PC-9 (cell line): ENCODE measurements at regions not wholly inside any gene's neighbourhood (a gene's known extent, or its start where the extent isn't known, plus 50 kb on each side); places are given as distances from the start of the nearest gene placed in this dataset.

Source experiments
- BruUV-seq: library from RNA; stranded (reverse); fragments of 400-500 nt; replicated peaks from 2 replicates; lab custom pipeline; 2021; lab: Mats Ljungman, UMichigan
- CTCF ChIA-PET: fragments of 300-600 bp; sonication (Branson Sonifier 250); formaldehyde crosslinking; loops from one replicate; lab custom pipeline; 2022; ENCODE audit warnings: antibody characterized with exemption; lab: Charles Lee
- POLR2A ChIA-PET: fragments of 300-600 bp; sonication (Branson Sonifier 250); formaldehyde crosslinking; loops from one replicate; lab custom pipeline; 2022; ENCODE audit warnings: antibody characterized with exemption; ENCODE audit not compliant: unreplicated experiment; lab: Charles Lee
- DNase-seq, 2 experiments: peaks; one replicate each; pipeline versions ENCODE4 v3.0.0 to v3.0.0-alpha.2; 2015 to 2022; ENCODE audit warnings: mixed read lengths in 1 of 2
- H2AFZ ChIP-seq: fragments of 200-600 bp; sonication (generic); 2 replicates; pipeline ENCODE4 v1.8.1; 2017; ENCODE audit warnings: antibody characterized with exemption
- H3F3A ChIP-seq: fragments of 200-600 bp; sonication (generic); 2 replicates; pipeline ENCODE4 v1.8.1; 2017; ENCODE audit warnings: antibody characterized with exemption, mild to moderate bottlenecking, low read depth; ENCODE audit not compliant: insufficient read depth
- H3K27ac ChIP-seq: fragments of 200-600 bp; sonication (generic); 2 replicates; pipeline ENCODE4 v1.6.1; 2016; ENCODE audit warnings: mixed run types
- H3K27me3 ChIP-seq: fragments of 200-600 bp; sonication (generic); 2 replicates; pipeline ENCODE4 v1.6.1; 2016; ENCODE audit warnings: low read depth, mixed run types; ENCODE audit not compliant: insufficient read depth
- H3K36me3 ChIP-seq: fragments of 200-600 bp; sonication (generic); 2 replicates; pipeline ENCODE4 v1.6.1; 2016; ENCODE audit warnings: low read depth, mixed run types
- H3K4me1 ChIP-seq: fragments of 200-600 bp; sonication (generic); replicated peaks from 2 replicates; pipeline ENCODE4 v1.6.1; 2016; ENCODE audit warnings: mixed run types; ENCODE audit not compliant: insufficient read depth
- H3K4me2 ChIP-seq: fragments of 200-600 bp; sonication (generic); 2 replicates; pipeline ENCODE4 v1.6.1; 2017; ENCODE audit warnings: mixed run types
- H3K4me3 ChIP-seq: fragments of 200-600 bp; sonication (generic); 2 replicates; pipeline ENCODE4 v1.6.1; 2016; ENCODE audit warnings: mixed run types
- H3K79me2 ChIP-seq: fragments of 200-600 bp; sonication (generic); 2 replicates; pipeline ENCODE4 v1.6.1; 2017; ENCODE audit warnings: low read depth, mixed run types
- H3K9me2 ChIP-seq: fragments of 200-600 bp; sonication (generic); 2 replicates; pipeline ENCODE4 v1.8.1; 2017; ENCODE audit warnings: mild to moderate bottlenecking; ENCODE audit not compliant: insufficient read depth
- H3K9me3 ChIP-seq: fragments of 200-600 bp; sonication (generic); 2 replicates; pipeline ENCODE4 v1.8.1; 2016; ENCODE audit warnings: low read depth; ENCODE audit not compliant: insufficient read depth
- H4K20me1 ChIP-seq: fragments of 200-600 bp; sonication (generic); 2 replicates; pipeline ENCODE4 v1.8.1; 2017; ENCODE audit not compliant: insufficient read depth
- EZH2 ChIP-seq: fragments of 200-600 bp; sonication (generic); IDR thresholded peaks from 2 replicates; pipeline ENCODE4 v1.8.0; 2017; ENCODE audit warnings: antibody characterized with exemption, low read depth
- intact Hi-C: fragments of 100-400 bp; cut with micrococcal nuclease; formaldehyde crosslinking; loops from one replicate; pipeline ENCODE4 v1.10.0; 2022; ENCODE audit not compliant: unreplicated experiment
- TF ChIP-seq, protein P1 (sequence below): fragments of 200-600 bp; sonication (generic); conservative IDR thresholded peaks from 2 replicates; pipeline ENCODE4 v1.6.1; 2017; ENCODE audit warnings: mixed run types, antibody characterized with exemption, mild to moderate bottlenecking, moderate library complexity

DNA sequence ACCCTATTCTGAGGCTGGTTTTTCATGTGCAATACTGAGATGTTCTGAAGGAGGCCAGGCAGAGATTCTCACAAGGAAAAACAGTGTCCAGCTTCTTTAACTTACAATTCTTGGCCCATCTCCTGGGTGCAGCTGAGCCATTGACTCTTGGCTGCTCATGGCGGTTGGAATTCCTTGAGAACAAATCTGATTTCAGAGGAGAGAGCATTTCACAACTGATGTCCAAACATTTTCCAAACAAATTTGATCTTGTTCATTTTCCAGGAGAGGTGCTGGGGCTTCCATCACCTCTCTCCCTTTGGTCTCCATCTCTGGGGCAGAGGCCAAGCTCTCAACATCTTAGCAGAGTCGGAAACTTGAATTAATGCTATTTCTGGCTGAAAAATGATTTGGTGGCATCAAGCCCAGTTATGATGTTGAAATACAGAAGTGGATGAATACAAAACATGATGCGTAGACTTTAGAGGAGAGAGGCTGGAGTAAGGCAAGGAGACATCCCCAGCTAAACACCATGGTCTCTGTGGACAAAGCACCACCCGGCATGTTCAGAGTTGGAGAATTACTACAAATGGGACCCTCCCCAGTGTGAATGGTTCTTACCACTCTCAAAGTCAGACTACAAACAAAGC, 593.0 kb downstream of the VRK1 start:
- TF ChIP-seq, protein P1, sequence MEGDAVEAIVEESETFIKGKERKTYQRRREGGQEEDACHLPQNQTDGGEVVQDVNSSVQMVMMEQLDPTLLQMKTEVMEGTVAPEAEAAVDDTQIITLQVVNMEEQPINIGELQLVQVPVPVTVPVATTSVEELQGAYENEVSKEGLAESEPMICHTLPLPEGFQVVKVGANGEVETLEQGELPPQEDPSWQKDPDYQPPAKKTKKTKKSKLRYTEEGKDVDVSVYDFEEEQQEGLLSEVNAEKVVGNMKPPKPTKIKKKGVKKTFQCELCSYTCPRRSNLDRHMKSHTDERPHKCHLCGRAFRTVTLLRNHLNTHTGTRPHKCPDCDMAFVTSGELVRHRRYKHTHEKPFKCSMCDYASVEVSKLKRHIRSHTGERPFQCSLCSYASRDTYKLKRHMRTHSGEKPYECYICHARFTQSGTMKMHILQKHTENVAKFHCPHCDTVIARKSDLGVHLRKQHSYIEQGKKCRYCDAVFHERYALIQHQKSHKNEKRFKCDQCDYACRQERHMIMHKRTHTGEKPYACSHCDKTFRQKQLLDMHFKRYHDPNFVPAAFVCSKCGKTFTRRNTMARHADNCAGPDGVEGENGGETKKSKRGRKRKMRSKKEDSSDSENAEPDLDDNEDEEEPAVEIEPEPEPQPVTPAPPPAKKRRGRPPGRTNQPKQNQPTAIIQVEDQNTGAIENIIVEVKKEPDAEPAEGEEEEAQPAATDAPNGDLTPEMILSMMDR: no peak
- TF ChIP-seq EZH2: no peak
- DNase-seq: no peak
- no TSS peak for BruUV-seq
- CTCF ChIA-PET: no interaction called here
- Histone ChIP-seq H3K4me2 (no peak overlapping the region), H3K27ac (no peak overlapping the region), H3K4me3 (no peak overlapping the region), H3K9me2 (no peaks in the 10 kb centered on the region), H3K79me2 (no peaks in the 10 kb centered on the region), H2AFZ (no peak overlapping the region), H3K4me1 (no peaks in the 10 kb centered on the region), H3K36me3 (no peaks in the 10 kb centered on the region), H3K9me3 (no peaks in the 10 kb centered on the region), H4K20me1 (no peaks in the 10 kb centered on the region), H3K27me3 (peaks cover 11% of the 10 kb centered on the region; the same call in 1 of the 2 replicates), H3F3A (no peaks in the 10 kb centered on the region)
- intact Hi-C loops: no loop called here
- POLR2A ChIA-PET: no interaction called here

DNA sequence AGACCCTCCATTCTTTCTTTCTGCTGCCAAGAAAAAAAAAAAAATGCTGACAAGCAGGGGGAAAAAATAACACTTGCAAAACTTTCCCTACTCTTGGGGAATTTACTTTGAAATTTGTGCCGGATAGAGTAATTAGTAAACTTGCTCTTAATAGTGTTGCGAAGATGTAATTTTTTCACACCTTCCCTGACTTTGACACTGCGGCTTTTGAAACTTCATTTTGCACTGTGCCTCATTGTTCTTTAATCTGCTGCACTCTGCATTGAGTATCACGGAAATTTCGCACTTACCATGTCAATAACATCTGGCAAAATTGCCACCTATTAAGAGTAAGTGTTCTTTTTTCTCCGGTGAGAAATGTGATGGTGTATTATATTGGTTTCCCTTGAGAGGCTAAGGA, 596.1 kb downstream of the VRK1 start:
- ChIA-PET POLR2A (no interaction called here), CTCF (no interaction called here)
- intact Hi-C loops: no loop called here
- H4K20me1 ChIP-seq: no peaks in the 10 kb centered on the region
- H3K9me2 ChIP-seq: no peaks in the 10 kb centered on the region
- no peaks in the 10 kb centered on the region for H3K79me2 ChIP-seq
- 0 out of 2 replicates have a peak, but pooled peaks cover 6% of the 10 kb centered on the region for H3K27me3 ChIP-seq
- H3K4me1 ChIP-seq: no peaks in the 10 kb centered on the region
- H2AFZ ChIP-seq: no peak overlapping the region
- H3K27ac ChIP-seq: no peak overlapping the region
- TF ChIP-seq, protein P1: no peak
- no peak for TF ChIP-seq EZH2
- no peak overlapping the region for H3K4me2 ChIP-seq
- no peaks in the 10 kb centered on the region for H3F3A ChIP-seq
- no peaks in the 10 kb centered on the region for H3K9me3 ChIP-seq
- H3K36me3 ChIP-seq: no peaks in the 10 kb centered on the region
- DNase-seq: no peak
- BruUV-seq: no TSS peak
- H3K4me3 ChIP-seq: no peak overlapping the region

- H4K20me1 ChIP-seq: no peaks in the 10 kb centered on the region
Measured at GRCh38 chr14:97395068-97395467, 597.9 kb downstream of the VRK1 start.

More at GRCh38 chr14:97395068-97395467, 597.9 kb downstream of the VRK1 start:
- TF ChIP-seq EZH2: no peak
- TF ChIP-seq, protein P1: no peak
- H3K27me3 ChIP-seq: 0 out of 2 replicates have a peak, but pooled peaks cover 6% of the 10 kb centered on the region
- H3K36me3 ChIP-seq: no peaks in the 10 kb centered on the region
- CTCF ChIA-PET: no interaction called here
- H3K4me3 ChIP-seq: no peak overlapping the region
- H3K9me2 ChIP-seq: no peaks in the 10 kb centered on the region
- intact Hi-C loops: no loop called here
- DNase-seq: no peak
- no peaks in the 10 kb centered on the region for H3K4me1 ChIP-seq
- no peaks in the 10 kb centered on the region for H3F3A ChIP-seq
- no peak overlapping the region for H2AFZ ChIP-seq
- BruUV-seq: no TSS peak
- H3K27ac ChIP-seq: no peak overlapping the region
- H3K4me2 ChIP-seq: no peak overlapping the region
- POLR2A ChIA-PET: no interaction called here
- H3K79me2 ChIP-seq: no peaks in the 10 kb centered on the region
- H3K9me3 ChIP-seq: no peaks in the 10 kb centered on the region
